NT2/D1 (cell line): ENCODE measurements at regions not wholly inside any gene's neighbourhood (a gene's known extent, or its start where the extent isn't known, plus 50 kb on each side); places are given as distances from the start of the nearest gene placed in this dataset.

ENCODE experiments used
- SUZ12 ChIP-seq: IDR thresholded peaks from 2 replicates; pipeline ENCODE4 v1.6.1; 2011; ENCODE audit not compliant: insufficient read length, insufficient read depth; ENCODE audit errors: extremely low read depth
- ZNF274 ChIP-seq: IDR thresholded peaks from 2 replicates; pipeline ENCODE4 v1.6.1; 2011; ENCODE audit warnings: mild to moderate bottlenecking, low read depth, low read length

GRCh38 chr18:30766053-30766452 is 276.5 kb downstream of the DSC3 start:
- TF ChIP-seq SUZ12 (no peak), ZNF274 (no peak)
